Esophagus muscularis mucosa (tissue), 4 donors: ENCODE measurements at regions not wholly inside any gene's neighbourhood (a gene's known extent, or its start where the extent isn't known, plus 50 kb on each side); places are given as distances from the start of the nearest gene placed in this dataset.

ENCODE experiments used
- EP300 ChIP-seq: sonication (generic); formaldehyde crosslinking; IDR thresholded peaks from one replicate; pipeline ENCODE4 v1.6.1; 2017; ENCODE audit warnings: antibody characterized with exemption
- POLR2AphosphoS5 ChIP-seq, 2 donors: sonication (generic); formaldehyde crosslinking; IDR thresholded peaks; one replicate each; pipeline ENCODE4 v1.6.1; 2017; ENCODE audit warnings: antibody characterized with exemption in 2 of 2
- TF ChIP-seq, protein P1 (sequence below), 3 experiments: fragments of 200-600 bp in 2 of 3; fragments of 450-650 bp in 1 of 3; sonication (generic) in 2 of 3; IDR thresholded peaks; one replicate each; pipeline ENCODE4 v1.5.1; 2017 to 2019; ENCODE audit warnings: antibody characterized with exemption in 3 of 3, mild to moderate bottlenecking in 2 of 3, moderate library complexity in 1 of 3

DNA sequence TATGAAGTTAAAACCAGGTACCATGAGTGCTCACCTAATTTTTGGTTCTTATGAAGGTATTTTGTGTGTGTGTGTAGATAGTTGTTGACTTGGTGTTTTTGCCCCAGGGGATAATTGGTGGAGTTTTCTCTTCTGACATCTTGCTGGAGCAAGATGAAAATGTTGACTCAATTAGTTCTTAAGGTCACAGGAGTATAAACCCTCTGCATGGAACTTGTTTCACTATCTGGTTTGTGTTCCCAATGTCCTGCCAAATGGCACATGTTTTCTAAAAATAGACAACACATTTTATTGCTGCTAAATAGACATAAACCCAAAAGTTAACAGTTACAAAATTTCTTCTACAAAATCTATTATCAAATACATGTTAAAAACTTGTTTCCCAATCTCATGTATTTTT, 180.9 kb downstream of the FAM170A start:
- TF ChIP-seq, protein P1, sequence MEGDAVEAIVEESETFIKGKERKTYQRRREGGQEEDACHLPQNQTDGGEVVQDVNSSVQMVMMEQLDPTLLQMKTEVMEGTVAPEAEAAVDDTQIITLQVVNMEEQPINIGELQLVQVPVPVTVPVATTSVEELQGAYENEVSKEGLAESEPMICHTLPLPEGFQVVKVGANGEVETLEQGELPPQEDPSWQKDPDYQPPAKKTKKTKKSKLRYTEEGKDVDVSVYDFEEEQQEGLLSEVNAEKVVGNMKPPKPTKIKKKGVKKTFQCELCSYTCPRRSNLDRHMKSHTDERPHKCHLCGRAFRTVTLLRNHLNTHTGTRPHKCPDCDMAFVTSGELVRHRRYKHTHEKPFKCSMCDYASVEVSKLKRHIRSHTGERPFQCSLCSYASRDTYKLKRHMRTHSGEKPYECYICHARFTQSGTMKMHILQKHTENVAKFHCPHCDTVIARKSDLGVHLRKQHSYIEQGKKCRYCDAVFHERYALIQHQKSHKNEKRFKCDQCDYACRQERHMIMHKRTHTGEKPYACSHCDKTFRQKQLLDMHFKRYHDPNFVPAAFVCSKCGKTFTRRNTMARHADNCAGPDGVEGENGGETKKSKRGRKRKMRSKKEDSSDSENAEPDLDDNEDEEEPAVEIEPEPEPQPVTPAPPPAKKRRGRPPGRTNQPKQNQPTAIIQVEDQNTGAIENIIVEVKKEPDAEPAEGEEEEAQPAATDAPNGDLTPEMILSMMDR (IDR thresholded peaks at IDR 0.05): no peak
- TF ChIP-seq POLR2AphosphoS5 (IDR thresholded peaks at IDR 0.05): no peak
- no peak for TF ChIP-seq EP300
